Left lung (tissue), 4 donors: ENCODE measurements at regions not wholly inside any gene's neighbourhood (a gene's known extent, or its start where the extent isn't known, plus 50 kb on each side); places are given as distances from the start of the nearest gene placed in this dataset.

Source experiments
- ATAC-seq: fragments of 200-7000 bp; cut with Tn5 transposase; one replicate; pipeline ENCODE4 v1.9.1; 2020; ENCODE audit warnings: moderate library complexity
- DNase-seq, 4 donors: peaks; one replicate each; pipeline ENCODE4 v3.0.0-alpha.2; 2013 to 2020
- H3K27ac ChIP-seq, 2 donors: fragments of 200-600 bp; sonication (generic) in 1 of 2; one replicate each; pipeline versions ENCODE4 v1.5.0 to v1.8.0; 2020 to 2021
- H3K27me3 ChIP-seq, 2 donors: fragments of 200-600 bp; sonication (generic) in 1 of 2; one replicate each; pipeline versions ENCODE4 v1.5.0 to v1.8.0; 2020 to 2021
- H3K36me3 ChIP-seq, 2 donors: fragments of 200-600 bp; sonication (generic) in 1 of 2; one replicate each; pipeline versions ENCODE4 v1.5.0 to v1.8.0; 2020 to 2021
- H3K4me1 ChIP-seq, 2 donors: fragments of 200-600 bp; one replicate each; pipeline ENCODE4 v1.8.0; 2021
- H3K4me3 ChIP-seq, 2 donors: fragments of 200-600 bp; sonication (generic) in 1 of 2; one replicate each; pipeline versions ENCODE4 v1.5.0 to v1.8.0; 2020 to 2021; ENCODE audit warnings: mild to moderate bottlenecking in 1 of 2
- H3K9me3 ChIP-seq, 2 donors: fragments of 200-600 bp; sonication (generic) in 1 of 2; one replicate each; pipeline versions ENCODE4 v1.5.0 to v1.8.0; 2020 to 2021
- intact Hi-C, 2 donors: fragments of 100-400 bp; cut with DNase I; formaldehyde crosslinking; loops; one replicate each; pipeline versions ENCODE4 v1.11.2 to v1.14.2; 2022
- TF ChIP-seq, protein P1 (sequence below), 2 donors: fragments of 200-600 bp; sonication (generic) in 1 of 2; IDR thresholded peaks; one replicate each; pipeline versions ENCODE4 v1.5.0 to v1.8.0; 2021; ENCODE audit warnings: antibody characterized with exemption in 2 of 2
- donor health status: DM: no; HTN: yes; CAD: no.
- donor health status: DM: no; HTN: no; CAD: no.

DNA sequence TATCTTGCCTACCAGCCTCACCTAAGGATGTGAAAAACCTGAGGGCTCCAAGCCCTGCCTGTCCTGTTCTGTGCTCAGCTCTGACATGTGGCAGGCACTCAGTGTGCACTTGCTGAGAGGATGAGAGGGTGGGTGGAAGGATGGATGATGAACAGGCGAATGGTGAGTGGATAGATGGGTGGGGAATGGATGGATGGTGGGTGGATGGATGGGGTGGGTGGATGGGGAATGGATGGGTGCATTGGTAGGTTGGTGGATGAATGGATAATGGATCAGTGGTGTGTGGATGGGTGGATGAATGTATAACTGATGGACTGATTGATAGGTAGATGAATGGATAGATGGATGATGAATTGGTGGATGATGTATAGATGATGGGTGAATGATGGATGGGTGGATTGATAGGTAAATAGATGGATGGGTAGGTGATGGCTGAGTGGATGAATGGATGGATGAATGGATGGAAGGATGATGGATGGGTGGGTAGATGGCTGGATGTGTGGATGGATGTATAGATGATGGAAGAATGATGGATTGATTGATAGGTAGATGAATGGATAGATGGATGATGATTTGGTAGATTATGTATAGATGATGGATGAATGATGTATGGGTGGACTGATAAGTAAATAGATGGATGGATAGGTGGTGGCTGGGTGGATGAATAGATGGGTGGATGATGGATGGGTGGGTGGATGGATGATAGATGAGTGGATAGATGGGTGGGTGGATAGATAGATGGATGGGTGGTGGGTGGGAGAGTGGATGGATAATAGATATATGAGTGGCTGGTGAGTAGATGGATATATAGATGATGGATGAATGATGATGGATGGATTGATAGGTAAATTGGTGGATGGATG, 69.3 kb upstream of the NKX1-1 start:
- Histone ChIP-seq H3K9me3 (peaks cover 0 to 9% of the 10 kb centered on the region in 2 donors), H3K36me3 (no peaks in the 10 kb centered on the region), H3K4me3 (no peak overlapping the region), H3K27ac (no peak overlapping the region), H3K27me3 (peaks cover 21 to 47% of the 10 kb centered on the region in 2 donors), H3K4me1 (peaks cover 0 to 6% of the 10 kb centered on the region in 2 donors)
- no peak for ATAC-seq
- DNase-seq: no peak
- TF ChIP-seq, protein P1, sequence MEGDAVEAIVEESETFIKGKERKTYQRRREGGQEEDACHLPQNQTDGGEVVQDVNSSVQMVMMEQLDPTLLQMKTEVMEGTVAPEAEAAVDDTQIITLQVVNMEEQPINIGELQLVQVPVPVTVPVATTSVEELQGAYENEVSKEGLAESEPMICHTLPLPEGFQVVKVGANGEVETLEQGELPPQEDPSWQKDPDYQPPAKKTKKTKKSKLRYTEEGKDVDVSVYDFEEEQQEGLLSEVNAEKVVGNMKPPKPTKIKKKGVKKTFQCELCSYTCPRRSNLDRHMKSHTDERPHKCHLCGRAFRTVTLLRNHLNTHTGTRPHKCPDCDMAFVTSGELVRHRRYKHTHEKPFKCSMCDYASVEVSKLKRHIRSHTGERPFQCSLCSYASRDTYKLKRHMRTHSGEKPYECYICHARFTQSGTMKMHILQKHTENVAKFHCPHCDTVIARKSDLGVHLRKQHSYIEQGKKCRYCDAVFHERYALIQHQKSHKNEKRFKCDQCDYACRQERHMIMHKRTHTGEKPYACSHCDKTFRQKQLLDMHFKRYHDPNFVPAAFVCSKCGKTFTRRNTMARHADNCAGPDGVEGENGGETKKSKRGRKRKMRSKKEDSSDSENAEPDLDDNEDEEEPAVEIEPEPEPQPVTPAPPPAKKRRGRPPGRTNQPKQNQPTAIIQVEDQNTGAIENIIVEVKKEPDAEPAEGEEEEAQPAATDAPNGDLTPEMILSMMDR (IDR thresholded peaks at IDR 0.05): no peak
- intact Hi-C loops: no loop called here

DNA sequence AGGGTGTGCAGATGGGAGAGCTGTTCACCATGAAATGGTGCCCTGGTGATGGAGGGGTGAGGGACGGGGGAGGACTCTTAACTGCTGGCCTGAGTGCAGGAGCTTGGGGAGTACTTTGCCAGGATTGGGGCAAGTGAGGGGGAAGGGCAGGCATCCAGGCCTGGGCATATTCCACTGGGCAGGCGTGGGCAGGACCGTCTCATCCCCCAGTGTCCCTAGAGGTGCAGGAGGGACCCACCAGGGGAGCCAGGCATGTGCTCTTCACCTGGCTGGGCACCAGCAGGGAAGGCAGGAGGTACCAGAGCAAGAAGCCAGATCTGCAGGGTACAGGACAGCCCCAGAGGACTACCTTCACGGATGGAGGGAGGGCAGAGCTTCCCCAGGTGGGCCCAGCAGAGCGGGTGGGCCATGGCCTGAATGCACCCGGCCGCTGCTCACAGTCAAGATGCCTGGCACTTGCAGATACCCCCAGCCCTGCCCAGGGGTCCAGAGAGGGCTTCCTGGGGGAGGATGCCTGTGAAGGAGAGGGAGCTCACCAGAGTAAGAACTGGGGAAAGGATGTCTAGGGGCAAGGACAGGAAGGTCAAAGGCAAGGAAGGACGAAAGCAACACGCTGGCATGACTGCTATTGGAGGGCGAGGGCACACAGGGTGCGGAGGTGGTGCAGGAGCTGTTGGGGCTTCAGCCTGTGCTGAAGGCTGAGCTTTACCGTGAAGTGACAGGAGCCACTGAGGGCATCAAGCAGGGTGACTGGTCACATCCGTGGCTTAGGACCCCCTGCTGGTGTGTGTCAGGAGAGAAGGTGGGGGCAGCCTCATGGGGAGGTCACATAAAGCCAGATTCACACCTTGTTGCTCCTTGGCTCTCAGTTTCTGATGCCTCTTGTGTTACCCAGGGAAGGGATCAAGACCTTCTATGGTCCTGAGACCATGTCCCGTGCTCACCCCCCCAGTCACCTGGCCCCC, 68.2 kb upstream of the NKX1-1 start:
- H3K36me3 ChIP-seq: no peaks in the 10 kb centered on the region
- DNase-seq (peak in 1 of 4 donors; percentile 10), ATAC-seq (no peak)

DNA sequence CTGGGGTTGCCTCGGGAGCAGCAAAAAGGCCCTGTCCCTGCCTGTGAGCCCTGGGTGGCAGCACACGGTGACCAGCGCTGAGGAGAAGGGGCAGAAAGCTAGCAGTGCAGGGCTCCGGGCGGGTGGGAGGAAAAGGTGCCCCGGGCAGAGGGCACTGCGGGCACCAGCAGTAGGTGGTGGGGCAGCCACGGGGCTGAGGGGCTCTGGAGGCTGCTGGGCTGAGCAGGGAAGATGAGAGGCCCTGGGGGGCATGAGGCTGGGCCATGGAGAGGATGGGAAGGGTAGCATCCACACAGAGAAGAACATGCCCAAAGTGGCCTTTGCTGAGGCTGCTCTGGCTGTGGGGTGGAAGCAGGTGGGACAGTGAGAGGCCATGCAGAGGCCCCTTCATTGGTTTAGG, 67.5 kb upstream of the NKX1-1 start:
- intact Hi-C loops: no loop called here

More for the DNA sequence above, 68.2 kb upstream of the NKX1-1 start:
- H3K4me1 ChIP-seq: peaks cover 0 to 6% of the 10 kb centered on the region in 2 donors
- no peak overlapping the region for H3K27ac ChIP-seq
- H3K4me3 ChIP-seq: no peak overlapping the region
- intact Hi-C loops: no loop called here
- TF ChIP-seq, protein P1 (IDR thresholded peaks at IDR 0.05): no peak
- H3K9me3 ChIP-seq: no peaks in the 10 kb centered on the region
- peaks cover 21 to 58% of the 10 kb centered on the region in 2 donors for H3K27me3 ChIP-seq

GRCh38 chr4:1472911-1473518, 66.8 kb upstream of the NKX1-1 start:
- no peaks in the 10 kb centered on the region for H3K36me3 ChIP-seq
- intact Hi-C loops: no loop called here
- H3K4me3 ChIP-seq: no peak overlapping the region
- TF ChIP-seq, protein P1 (IDR thresholded peaks at IDR 0.05): no peak
- H3K27me3 ChIP-seq: peaks cover 21 to 59% of the 10 kb centered on the region in 2 donors
- H3K27ac ChIP-seq: no peak overlapping the region
- H3K9me3 ChIP-seq: no peaks in the 10 kb centered on the region
- peaks cover 0 to 6% of the 10 kb centered on the region in 2 donors for H3K4me1 ChIP-seq
- DNase-seq (peak in 1 of 4 donors; percentile 20), ATAC-seq (no peak)

More for the DNA sequence above, 67.5 kb upstream of the NKX1-1 start:
- peaks cover 21 to 59% of the 10 kb centered on the region in 2 donors for H3K27me3 ChIP-seq
- no peaks in the 10 kb centered on the region for H3K36me3 ChIP-seq
- peaks cover 0 to 6% of the 10 kb centered on the region in 2 donors for H3K4me1 ChIP-seq
- no peak overlapping the region for H3K27ac ChIP-seq
- DNase-seq (peak in 1 of 4 donors; percentile 17), ATAC-seq (no peak)
- H3K9me3 ChIP-seq: no peaks in the 10 kb centered on the region
- TF ChIP-seq, protein P1 (IDR thresholded peaks at IDR 0.05): no peak
- no peak overlapping the region for H3K4me3 ChIP-seq
